ENCODE measurements at regions not wholly inside any gene's neighbourhood (a gene's known extent, or its start where the extent isn't known, plus 50 kb on each side); places are given as distances from the start of the nearest gene placed in this dataset.
A peak's percentile ranks its signal among the peaks of the same experiment; 100 is the strongest.

- DNase-seq: peak; percentile 23
- POLR2A ChIA-PET: no interaction called here
- Histone ChIP-seq H3K4me1 (ENCODE audit: control insufficient read depth in 1 of 2, insufficient read depth in 2 of 2, low read depth in 1 of 2, low read length in 1 of 2) (no peaks in the 10 kb centered on the region), H2AFZ (ENCODE audit: low read depth) (no peak overlapping the region), H3K9ac (no peak overlapping the region), H3K36me3 (replicated peaks in 1 of 2; ENCODE audit: control insufficient read depth in 1 of 2, insufficient read depth in 2 of 2, low read length in 1 of 2) (no peaks in the 10 kb centered on the region), H3K9me2 (no peaks in the 10 kb centered on the region), H3K79me2 (ENCODE audit: insufficient read depth) (no peaks in the 10 kb centered on the region), H3K4me2 (no peak overlapping the region), H3K27me3 (ENCODE audit: insufficient read depth) (no peaks in the 10 kb centered on the region), H3K9me3 (no peaks in the 10 kb centered on the region), H4K20me1 (ENCODE audit: insufficient read depth) (no peaks in the 10 kb centered on the region), H3K4me3 (ENCODE audit: low read depth in 2 of 2, low read length in 1 of 2) (peak overlapping the region in 1 of 2 experiments; percentile 53; a peak in 1 of 4 replicates), H3F3A (replicated peaks; ENCODE audit: insufficient read depth) (no peaks in the 10 kb centered on the region), H3K27ac (ENCODE audit: low read depth in 2 of 2, low read length in 1 of 2) (no peak overlapping the region)
- CTCF ChIA-PET: interaction anchor here (0.7 to 4.7 kb wide), 11 partner anchors 11 to 623 kb away, joined by 3 to 34 read pairs (median 3); no protein-coding TSS in a partner anchor
- WGBS (ENCODE audit: low lambda C conversion rate): 21% methylated on average over 5 of the region's 5 CpGs
- TF ChIP-seq SMC3 (IDR thresholded peaks at IDR 0.05; ENCODE audit: low read depth, low read length) (peak; percentile 16; the same call in 1 of the 2 replicates), EZH2phosphoT487 (IDR thresholded peaks at IDR 0.05; ENCODE audit: borderline replicate concordance, low read depth) (no peak), RFX5 (IDR thresholded peaks at IDR 0.05; ENCODE audit: low read length) (no peak), RAD21 (IDR thresholded peaks at IDR 0.05; ENCODE audit: low read length) (peak; percentile 24; the same call in 1 of the 2 replicates), CTCF (IDR thresholded peaks at IDR 0.05) (peak; percentile 64)
Measured at GRCh38 chr9:100700689-100701318, 122.9 kb downstream of the CAVIN4 start.

GRCh38 chr9:100714372-100715099 is 136.7 kb downstream of the CAVIN4 start:
- Histone ChIP-seq H3K79me2 (ENCODE audit: insufficient read depth) (no peaks in the 10 kb centered on the region), H3K36me3 (replicated peaks in 1 of 2; ENCODE audit: control insufficient read depth in 1 of 2, insufficient read depth in 2 of 2, low read length in 1 of 2) (no peaks in the 10 kb centered on the region), H3K9me2 (no peaks in the 10 kb centered on the region), H3K9me3 (no peaks in the 10 kb centered on the region), H3K4me3 (ENCODE audit: low read depth in 2 of 2, low read length in 1 of 2) (peak overlapping the region in 1 of 2 experiments; percentile 41; a peak in 1 of 4 replicates), H3K4me2 (no peak overlapping the region), H3F3A (replicated peaks; ENCODE audit: insufficient read depth) (no peaks in the 10 kb centered on the region), H3K27ac (ENCODE audit: low read depth in 2 of 2, low read length in 1 of 2) (no peak overlapping the region), H3K4me1 (ENCODE audit: control insufficient read depth in 1 of 2, insufficient read depth in 2 of 2, low read depth in 1 of 2, low read length in 1 of 2) (no peaks in the 10 kb centered on the region), H2AFZ (ENCODE audit: low read depth) (no peak overlapping the region), H3K9ac (no peak overlapping the region), H4K20me1 (ENCODE audit: insufficient read depth) (no peaks in the 10 kb centered on the region), H3K27me3 (ENCODE audit: insufficient read depth) (no peaks in the 10 kb centered on the region; the same call in 1 of the 2 replicates)
- ChIA-PET POLR2A (no interaction called here), CTCF (interaction anchor here (0.7 to 6.4 kb wide), 22 partner anchors 11 to 598 kb away, joined by 3 to 41 read pairs (median 4); no protein-coding TSS in a partner anchor)
- TF ChIP-seq CTCF (IDR thresholded peaks at IDR 0.05) (peak; percentile 92), SMC3 (IDR thresholded peaks at IDR 0.05; ENCODE audit: low read depth, low read length) (peak; percentile 79), FOXJ3 (CRISPR knock-in tag; IDR thresholded peaks at IDR 0.05) (no peak), RAD21 (IDR thresholded peaks at IDR 0.05; ENCODE audit: low read length) (peak; percentile 77), FOXM1 (IDR thresholded peaks at IDR 0.05; ENCODE audit: low read depth) (no peak)
- WGBS (ENCODE audit: low lambda C conversion rate): 39% methylated on average over 11 of the region's 11 CpGs
- peak; percentile 74 for DNase-seq

Measured in SK-N-SH (cell line).